HG02610 (cell line): ENCODE measurements at regions not wholly inside any gene's neighbourhood (a gene's known extent, or its start where the extent isn't known, plus 50 kb on each side); places are given as distances from the start of the nearest gene placed in this dataset.

Source experiments
- ATAC-seq: cut with Tn5 transposase; IDR thresholded peaks from one replicate; pipeline ENCODE4 v1.9.1; 2021; ENCODE audit warnings: mild to moderate bottlenecking, moderate library complexity; ENCODE audit not compliant: unreplicated experiment

DNA sequence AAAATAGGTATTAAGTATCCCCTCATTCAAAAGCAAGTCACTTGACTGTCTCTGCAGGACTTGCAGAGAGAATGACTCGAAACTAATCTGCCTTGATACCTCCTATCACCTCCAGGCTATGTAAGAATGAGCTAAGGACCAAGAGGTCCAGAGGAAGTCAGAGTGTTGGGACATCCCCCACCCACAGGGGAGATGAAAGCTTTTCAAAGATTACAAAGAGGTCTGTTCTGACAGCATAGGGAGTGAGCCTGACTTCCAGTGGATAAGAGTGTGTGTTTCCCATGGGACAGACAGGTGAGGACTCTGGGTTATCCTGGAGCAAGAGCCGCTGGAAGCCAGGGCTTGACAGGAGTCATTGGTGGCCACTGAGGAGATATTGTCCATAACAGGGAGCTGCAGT, 85.0 kb upstream of the TACR1 start:
- ATAC-seq: peak; percentile 57

DNA sequence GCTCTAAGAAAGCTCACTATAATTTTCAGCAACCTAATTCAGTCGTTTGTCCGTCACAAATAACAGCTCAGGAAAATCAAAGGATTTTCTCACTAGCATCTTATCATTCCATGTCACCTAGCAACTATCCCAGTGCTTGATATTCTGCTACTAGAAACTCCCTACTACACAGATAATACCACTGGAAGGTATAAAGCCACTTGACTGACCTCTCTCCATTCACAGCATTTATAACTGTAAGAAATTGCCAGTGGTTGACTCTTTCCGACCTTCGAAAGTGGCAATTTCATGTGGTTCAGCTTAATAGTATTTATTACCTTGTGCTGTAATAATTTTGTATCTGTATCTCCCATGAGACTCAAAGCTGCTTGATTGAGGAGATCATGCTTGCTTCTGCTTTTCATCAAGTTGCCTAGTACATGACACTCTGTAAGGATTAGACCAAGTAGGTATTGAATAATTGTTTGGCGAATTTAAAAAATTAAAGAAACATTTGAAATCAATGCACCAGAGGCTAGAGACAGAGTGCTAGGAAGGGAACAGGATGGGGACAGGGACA, 79.6 kb upstream of the TACR1 start:
- no peak for ATAC-seq

DNA sequence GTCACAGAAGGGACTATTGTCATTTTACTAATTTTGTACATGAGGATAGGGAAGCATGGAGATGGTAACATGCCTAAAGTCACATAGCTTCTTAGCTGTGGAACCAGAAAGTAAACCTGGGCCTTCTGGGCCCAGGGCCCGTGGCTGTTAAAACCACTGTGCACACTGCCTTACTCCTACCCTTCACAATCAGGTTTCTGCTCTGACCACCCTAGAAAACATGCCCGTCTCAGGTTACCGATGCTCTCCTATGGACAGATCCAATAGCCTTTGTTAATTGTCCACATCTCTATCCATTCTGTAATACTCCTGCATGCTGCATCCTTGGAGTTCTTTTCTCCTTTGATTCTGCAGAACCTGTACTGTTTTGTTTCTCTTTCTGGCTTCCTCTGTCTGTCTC, 79.0 kb upstream of the TACR1 start:
- ATAC-seq: no peak

DNA sequence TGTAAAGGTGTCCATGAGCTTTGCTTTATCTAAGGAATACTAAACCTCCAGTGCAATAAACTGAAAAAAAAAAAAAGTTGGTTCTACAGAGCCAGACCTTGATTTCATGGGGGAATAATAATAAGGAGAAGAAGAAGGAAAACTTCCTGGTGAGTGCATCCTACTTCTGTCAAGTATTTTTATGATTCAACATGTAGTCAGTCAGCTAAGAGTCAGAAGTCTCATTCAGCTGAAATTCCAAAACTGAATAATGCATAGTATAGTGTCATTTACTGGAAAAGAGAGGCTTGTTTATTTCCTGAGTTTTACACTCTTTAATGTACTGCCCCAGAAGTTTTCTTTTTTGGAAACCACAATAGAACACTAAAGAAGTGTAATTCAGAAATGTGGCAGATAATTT, 77.8 kb upstream of the TACR1 start:
- ATAC-seq: no peak

DNA sequence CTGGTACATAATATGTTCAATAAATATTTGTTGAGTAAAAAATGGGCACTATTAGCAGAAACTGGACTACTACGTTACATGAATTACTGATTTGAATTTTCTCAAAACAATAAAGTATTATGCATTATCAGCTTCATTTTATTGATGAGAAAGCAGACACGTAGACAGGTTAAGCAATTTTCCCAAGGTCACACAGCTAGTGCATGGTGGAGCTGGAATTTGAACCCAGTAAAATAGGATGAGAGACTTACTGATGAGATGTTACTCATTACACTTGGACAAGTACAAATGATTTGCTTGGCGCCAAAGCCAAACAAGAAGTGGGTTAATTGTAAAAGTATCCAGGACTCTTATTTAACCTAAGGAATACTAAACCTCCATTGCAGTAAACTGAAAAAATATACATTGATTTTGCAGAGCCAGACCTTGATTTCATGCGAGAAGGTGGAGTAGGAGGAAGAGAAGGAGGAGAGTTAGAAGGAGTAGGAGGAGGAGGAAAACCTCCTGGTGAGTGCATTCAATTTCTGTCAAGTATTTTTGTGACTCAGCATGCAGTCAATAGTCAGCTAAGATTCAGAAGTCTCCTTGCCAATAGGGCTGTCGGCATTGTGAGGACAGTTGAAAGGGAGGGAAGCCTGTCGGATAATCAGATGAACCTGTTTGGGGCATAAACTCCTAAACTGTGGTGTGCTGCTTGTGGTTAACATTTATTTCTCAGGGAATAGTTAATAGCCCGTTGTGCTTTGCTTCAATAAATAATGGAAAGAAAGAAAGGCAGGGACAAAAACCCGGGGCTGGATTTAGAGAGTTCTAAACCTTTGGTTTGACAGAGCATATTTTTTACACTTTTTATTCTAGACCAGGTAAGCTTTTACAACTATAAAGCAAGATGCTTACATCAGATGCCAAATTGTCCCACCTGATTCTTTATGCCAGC, 77.0 kb upstream of the TACR1 start:
- no peak for ATAC-seq

DNA sequence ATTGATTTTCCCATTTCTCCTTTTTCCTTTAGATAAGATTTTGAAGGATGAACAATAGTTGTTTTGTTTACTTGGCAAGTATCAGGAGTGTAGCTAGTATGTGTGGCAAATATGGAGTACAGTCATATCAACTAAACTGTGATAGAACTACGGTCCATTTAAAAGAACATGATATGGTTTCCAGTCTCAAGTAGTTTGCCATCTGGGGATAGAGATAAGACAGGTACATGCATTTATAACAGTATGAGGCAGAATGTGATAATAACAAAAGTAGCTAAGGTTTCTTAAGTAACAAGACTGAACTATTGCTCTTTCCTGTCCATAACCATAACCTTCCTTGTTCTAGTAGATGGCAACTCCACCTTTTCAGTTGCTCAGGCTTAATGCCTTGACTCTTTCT, 75.6 kb upstream of the TACR1 start:
- ATAC-seq: no peak

DNA sequence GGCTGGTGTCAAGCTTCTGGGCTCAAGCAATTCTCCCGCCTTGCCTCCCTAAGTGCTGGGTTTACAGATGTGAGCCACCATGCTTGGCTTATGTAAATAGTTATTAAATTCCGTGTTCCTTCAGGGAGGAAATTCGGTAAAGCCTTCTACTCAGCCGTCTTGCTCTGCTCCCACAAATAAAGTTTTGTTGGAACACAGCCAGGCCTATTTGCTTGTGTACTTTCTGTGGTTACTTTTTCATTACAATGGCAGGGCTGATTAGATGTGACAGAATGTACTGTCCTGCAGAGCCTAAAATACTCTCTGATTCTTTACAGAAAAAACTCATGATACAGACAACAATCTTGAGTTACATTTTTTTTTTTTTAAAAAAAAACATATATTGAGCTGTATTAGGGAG, 68.8 kb upstream of the TACR1 start:
- no peak for ATAC-seq

DNA sequence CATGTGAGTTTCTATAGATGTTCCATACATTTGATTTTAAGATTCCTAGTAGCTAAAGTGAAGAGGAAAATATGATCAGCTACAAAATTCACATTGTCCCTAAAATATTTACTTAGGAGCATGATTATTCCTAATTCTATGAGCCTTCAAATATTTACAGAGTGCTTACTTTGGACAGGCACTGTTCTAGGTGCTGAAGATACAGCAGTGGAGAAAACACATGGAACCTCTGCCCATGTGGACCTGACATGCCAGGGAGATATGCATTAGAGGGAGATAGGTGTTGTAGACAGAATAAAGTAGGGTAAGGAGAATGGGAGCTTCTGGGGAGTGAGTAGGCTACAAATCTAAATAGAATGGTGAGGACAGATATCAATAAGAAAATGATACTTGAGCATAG, 62.6 kb upstream of the TACR1 start:
- ATAC-seq: no peak

DNA sequence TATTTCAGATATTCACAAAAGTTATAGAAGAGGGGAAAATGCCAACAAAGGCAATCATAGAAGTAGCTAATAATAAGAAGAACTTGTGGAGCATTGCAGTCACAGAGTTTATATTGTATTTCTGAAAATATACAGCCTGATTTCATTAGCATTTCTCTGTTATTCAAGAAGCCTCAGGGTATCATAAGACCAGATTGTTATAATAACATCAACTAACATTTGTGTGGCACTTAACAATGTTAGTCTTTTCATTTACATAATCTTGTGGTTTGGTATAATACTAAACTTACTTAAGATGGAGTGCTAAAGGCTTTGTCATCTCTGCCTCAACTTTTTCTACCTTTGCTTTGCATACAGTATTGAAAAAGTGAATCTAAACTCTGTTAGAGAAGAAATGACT, 61.6 kb upstream of the TACR1 start:
- ATAC-seq: no peak

DNA sequence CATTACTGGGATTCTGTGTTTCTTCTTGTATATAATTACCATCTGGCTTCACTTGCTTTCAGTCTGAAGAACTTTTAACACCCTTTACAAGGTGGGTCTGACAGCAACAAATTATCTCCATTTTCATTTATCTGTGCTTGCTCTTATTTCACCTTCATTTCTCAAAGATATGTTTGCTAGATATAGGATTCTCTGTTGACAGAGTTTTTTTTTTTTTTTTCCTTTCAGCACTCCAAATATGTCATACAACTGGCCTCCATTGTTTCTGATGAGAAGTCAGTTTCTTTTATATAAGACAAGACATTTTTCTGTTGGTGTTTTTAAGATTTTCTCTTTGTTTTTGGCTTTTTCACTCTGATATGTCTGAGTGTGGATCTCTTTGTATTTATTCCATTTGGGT, 59.3 kb upstream of the TACR1 start:
- no peak for ATAC-seq

DNA sequence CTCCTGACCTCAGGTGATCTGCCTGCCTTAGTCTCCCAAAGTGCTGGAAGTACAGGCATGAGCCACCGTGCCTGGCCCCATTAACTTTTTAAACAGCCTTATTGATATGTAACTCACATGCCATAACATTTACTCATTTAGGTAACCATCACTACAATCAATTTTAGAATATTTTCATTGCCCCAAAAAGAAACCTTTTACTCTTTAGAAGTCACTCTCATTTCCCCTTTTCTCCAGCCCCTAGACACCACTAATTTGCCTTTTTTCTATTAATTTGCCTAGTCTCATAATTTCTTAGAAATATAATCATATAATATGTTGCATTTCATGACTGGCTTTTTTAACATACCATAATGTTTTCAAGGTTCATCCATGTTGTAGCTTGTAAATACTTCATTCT, 57.2 kb upstream of the TACR1 start:
- ATAC-seq: no peak

DNA sequence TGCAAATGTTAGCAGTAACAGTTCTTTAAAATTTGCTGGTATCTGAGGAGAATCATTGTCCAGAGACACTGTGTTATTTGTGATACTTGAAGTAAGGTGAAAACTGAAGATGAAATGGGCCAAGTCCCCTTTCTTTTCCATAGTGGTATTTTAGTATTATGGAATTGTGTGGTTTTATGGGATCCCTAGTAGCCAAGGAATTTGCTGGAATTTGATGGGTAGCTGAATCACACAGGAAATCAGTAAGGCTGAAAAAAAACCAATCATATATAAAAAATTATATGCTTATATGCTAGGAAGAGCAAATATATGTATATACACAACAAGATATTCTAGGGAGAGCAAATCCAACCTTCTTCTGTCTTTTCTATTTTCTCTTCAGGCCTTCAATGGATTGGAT, 54.2 kb upstream of the TACR1 start:
- ATAC-seq: no peak

DNA sequence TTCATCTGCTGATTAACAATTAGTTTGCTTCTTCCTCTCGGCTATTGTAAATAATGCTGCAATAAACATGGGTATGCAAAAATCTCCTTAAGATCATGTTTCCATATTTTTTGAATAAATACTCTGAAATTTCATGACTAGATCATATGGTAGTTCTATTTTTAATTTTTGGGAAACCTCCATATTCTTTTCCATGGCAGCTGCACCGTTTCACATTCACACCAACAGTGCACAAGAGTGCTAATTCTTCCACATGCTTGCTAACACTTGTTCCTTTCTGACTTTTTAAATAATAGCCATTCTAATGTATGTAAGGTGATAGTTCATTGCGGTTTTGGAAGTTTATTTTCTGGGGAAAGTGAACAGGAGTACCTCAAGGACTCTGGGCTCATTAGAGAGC, 52.6 kb upstream of the TACR1 start:
- ATAC-seq: no peak
